NCI-H187 treated with DMSO at 0.1 percent for 48 hours (cell line): ENCODE measurements at regions not wholly inside any gene's neighbourhood (a gene's known extent, or its start where the extent isn't known, plus 50 kb on each side); places are given as distances from the start of the nearest gene placed in this dataset.

ENCODE experiments used
- DNase-seq: peaks from one replicate; lab custom pipeline; 2025; lab: John Stamatoyannopoulos, UW

- DNase-seq: no peak
These were observed 176.1 kb downstream of the ATPSCKMT start for GRCh38 chr5:10073441-10074104.

GRCh38 chr5:10069637-10070313, 179.9 kb downstream of the ATPSCKMT start:
- DNase-seq: no peak

DNA sequence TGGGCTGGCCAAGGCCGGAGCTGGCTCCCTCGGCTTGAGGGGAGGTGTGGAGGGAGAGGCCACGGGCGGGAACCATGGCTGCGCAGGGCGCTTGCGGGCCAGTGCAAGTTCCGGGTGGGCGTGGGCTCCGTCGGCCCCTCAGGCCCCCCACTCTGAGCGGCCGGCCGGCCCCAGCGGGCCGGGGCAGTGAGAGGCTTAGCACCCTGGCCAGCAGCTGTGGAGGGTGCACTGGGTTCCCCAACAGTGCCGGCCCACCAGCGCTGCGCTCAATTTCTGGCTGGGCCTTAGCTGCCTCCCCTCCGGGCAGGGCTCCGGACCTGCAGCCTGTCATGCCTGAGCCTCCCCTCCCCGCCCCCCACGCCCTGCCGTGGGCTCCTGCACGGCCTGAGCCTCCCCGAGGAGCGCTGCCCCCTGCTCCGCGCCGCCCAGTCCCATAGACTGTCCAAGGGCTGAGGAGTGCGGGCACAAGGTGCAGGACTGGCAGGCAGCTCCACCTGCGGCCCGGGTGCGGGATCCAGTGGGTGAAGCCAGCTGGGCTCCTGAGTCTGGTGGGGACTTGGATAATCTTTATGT, 184.2 kb downstream of the ATPSCKMT start:
- DNase-seq: no peak

- DNase-seq: no peak
These were observed 185.0 kb downstream of the ATPSCKMT start for GRCh38 chr5:10064546-10065195.

GRCh38 chr5:10063997-10064396, 185.7 kb downstream of the ATPSCKMT start:
- no peak for DNase-seq

- no peak for DNase-seq
These were observed 189.7 kb downstream of the ATPSCKMT start for GRCh38 chr5:10059980-10060379.

DNA sequence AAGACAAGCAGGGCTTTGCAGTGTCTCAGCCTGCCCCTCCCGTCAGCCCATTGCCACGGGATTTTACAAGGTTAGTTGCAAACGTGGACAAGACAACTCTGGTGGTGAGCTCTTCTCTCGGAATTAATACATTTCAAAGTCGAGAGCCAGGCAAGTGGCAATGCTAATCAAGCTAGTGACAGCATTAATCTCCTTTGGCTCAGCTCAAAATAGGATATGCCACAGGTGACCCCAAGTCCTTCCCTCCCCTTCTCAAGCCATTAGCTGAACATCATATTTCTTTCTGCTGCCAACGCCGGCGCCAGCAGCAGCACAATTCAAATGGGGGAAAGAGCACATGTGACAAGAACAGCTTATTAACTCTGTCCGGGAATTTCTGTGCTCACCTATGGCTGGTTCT, 190.1 kb downstream of the ATPSCKMT start:
- no peak for DNase-seq

GRCh38 chr5:10057356-10057755, 192.3 kb downstream of the ATPSCKMT start:
- no peak for DNase-seq

GRCh38 chr5:10056228-10056760, 193.4 kb downstream of the ATPSCKMT start:
- DNase-seq: no peak

DNA sequence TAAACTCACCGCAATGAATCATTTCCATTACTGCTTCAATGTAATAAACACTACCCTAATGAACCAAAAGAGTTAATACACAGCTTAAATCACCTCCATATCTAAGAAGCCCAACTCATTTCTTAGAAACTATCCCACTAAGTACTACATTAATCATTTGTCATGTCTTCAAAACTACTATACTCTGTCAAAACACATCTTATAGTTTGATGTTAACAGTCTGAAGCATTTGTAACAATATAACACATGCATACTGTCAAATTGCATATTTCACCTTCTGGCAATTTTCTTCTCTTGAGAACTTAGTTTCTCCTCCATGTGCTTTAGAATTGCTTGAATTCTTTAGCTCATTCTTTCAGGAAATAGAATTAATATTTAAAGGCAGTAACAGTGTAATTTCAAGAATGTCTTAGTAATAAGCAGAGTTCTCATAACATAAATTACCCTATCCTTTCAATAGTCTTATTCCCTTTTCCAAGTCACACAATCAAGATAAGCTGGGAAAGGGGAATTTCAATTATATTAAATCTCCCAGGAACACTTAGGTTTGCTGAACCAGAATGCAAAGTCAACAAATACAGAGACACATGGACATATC, 199.7 kb downstream of the ATPSCKMT start:
- DNase-seq: no peak

GRCh38 chr5:10046676-10047075, 203.0 kb downstream of the ATPSCKMT start:
- DNase-seq: no peak

GRCh38 chr5:10045376-10045775, 204.3 kb downstream of the ATPSCKMT start:
- no peak for DNase-seq

DNA sequence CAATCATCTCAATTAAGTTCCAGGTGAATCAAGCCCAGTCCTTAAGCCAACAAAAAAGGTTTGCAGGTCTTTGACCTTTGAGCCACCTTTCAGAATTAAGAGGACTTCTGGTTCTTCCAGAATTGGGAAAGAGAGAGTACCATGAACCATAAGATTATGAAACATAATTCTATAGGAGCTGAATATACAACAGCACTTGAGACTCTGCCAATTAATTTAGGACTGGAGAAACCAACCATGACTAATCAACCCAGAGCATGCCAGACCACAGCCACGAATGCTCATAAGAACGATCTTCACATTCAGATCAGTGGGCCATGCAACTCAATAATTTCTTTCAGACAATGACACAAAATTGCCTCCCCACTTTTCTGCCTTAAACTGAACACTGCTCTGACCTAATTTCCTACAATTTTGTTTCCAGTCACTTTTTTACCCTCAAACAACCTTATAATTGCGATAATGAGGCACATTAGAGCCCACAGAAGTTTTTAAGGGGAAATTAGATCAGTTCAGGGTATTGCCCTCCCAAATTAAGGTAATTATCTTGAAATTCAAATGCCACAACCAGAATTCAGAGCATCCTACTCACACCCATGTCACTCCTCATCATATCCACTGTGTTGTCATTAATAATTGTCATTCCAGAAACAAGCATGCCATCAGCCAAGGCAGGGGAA, 213.4 kb downstream of the ATPSCKMT start:
- DNase-seq: no peak

DNA sequence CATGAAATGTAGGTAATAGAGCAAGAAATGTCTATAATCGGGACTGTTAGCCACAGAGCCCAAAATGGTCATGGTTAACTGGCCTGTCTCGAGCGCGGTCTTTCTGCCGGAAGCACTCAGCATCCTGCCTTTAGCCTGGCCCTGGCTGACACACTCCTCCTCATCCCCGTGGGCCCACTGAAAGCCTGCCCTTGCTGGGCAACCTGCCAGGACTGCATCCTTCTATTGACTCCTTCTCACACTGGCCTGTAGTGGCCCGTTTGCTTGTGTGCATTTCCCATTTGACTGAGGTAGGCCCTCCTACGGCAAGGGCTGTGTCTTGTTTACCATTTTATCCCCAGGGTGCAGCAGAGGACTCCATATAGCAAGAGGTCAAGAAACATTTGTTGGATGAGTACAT, 215.7 kb downstream of the ATPSCKMT start:
- peak; percentile 17 for DNase-seq

GRCh38 chr5:10031817-10032216, 217.9 kb downstream of the ATPSCKMT start:
- no peak for DNase-seq

GRCh38 chr5:10030219-10030831, 219.4 kb downstream of the ATPSCKMT start:
- no peak for DNase-seq

- no peak for DNase-seq
These were observed 226.2 kb downstream of the ATPSCKMT start for GRCh38 chr5:10023494-10023893.

DNA sequence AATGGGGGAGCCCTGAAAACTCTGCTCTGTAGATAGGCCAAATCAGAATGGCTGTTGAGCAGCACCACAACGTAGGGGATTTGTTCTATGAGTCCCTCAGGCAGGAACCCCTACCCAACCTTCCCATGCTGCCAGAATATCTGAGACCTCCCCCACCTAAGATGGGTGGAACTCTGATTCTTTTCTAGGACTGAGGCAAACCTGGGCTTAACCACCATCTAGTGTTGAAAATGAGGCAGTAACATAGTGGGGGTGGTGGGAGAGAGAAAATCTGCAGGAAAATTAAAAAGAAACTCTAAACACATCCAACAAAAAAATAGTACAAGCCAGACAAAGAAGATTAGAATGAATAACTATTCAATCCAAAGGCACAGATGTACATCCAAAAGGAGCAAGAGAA, 228.4 kb downstream of the ATPSCKMT start:
- no peak for DNase-seq

DNA sequence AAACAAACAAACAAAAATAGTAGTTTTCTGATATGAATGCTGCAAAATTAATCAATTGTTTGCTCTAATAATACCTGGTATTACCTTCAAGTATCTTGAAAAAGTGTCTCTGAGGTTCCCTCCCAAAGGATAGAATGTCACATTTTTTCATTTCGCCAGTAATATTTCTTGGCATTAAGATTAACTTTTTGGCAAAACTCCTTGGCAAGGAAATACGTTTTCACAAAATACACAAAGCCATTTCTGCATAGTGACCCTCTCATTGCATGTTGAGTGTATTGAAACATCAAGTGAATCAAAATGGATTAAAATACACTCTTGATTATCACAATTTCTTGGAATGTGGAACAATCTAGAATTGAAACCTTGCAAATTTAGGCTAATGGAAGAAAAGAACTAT, 230.5 kb downstream of the ATPSCKMT start:
- no peak for DNase-seq

DNA sequence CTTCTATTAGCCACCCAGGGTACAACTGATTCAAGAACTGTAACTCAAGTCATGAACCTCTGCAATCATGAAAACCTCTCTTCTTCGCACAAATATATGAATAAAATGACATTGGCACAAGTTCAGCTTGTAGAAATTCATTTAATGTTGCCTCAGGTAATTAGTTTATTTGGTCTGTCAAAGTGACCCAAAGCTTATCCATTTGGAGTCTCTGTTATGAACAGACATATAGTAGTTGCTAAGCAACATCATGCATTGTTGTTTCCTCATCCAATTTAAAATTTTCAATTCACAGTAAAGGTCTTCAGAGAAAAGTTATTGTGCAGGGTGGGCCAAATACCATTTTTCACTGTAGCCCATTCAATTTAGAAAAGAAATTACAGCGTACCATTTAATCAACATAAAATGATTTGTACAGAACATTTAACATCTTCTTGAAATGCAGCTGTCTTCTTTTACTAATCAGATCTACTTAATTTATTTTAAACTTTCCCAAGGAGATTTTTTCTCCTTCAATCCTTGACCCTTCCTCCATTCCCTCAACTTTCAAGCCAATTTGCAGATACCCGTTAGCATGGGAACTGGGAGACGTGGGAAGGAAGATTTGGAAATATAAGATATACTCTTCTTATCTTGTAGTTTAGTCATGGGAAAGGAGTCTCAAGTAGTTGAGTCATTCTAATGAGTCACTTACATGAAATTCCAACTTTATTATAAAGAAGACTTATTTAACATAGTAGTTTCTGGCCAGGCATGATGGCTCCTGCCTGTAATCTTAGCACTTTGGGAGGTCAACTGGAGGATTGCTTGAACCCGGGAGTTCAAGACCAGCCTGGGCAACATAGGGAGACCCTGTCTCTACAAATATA, 231.3 kb downstream of the ATPSCKMT start:
- DNase-seq: no peak
